Stimulated activated CD8-positive, alpha-beta memory T cell treated with anti-CD3 and anti-CD28 coated beads, Interleukin-15, amount 100 ng/mL, for 48 hours (primary cell): ENCODE measurements at regions not wholly inside any gene's neighbourhood (a gene's known extent, or its start where the extent isn't known, plus 50 kb on each side); places are given as distances from the start of the nearest gene placed in this dataset.
"Not testable (repeated sequence)": the region's sequence is repeated elsewhere in the genome, so short reads cannot be mapped to it uniquely, and the experiment has no call there.

Experiments
- DNase-seq, 2 donors: peaks; one replicate each; pipeline ENCODE4 v3.0.0-alpha.2; 2020; ENCODE audit warnings: low read depth in 2 of 2

DNA sequence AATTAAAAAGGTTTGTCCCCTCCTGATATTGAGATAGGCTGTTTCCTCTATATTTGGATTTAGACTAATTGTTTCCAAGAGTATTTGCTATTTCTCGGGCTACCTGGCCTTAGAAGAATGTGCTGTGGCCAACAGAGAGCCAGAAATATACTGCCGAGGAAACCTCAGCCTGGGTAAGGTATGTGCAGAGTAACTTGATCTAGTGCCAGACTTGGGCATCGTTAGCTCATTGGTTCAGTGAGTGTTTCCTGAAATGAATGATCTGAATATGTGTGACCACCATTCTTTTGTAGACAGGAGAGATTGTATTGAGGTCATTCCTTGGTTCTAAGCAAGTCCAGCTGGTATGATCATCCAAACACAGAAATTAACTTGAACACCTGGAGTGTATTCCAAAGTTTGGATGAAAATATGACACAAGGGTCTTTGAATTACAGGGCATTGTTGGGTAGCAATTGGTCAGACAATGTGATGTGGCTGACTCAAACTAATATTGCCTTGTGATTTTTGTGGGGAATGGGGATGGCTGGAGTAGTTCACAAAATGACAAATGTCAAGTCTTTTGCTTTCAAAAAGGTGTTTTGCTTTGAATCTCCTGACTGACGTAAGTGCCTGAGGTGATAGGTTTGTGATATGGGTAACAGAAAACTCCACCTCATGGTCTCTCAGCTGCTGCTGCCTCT lies 100.2 kb upstream of the CXCL13 start:
- DNase-seq: no peak

DNA sequence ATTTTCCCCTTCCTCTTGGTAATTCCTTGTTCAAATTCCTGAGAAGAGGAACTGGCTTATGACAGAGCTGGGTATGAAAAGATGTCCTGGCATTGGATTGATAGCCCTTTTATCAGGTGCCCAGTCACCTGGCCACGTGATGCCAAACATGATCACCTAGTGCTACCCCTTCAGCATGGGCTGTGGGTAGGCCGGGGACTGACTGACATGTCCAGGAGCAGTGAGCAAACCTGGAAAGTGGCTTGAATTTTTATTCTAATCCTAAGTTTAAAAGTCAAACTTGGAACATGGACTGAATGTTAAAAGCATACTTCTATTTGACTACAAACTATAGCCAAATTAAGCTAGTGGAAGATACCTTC lies 99.7 kb upstream of the CXCL13 start:
- no peak for DNase-seq

GRCh38 chr4:77510367-77510766 lies 95.3 kb upstream of the CXCL13 start:
- no peak for DNase-seq

DNA sequence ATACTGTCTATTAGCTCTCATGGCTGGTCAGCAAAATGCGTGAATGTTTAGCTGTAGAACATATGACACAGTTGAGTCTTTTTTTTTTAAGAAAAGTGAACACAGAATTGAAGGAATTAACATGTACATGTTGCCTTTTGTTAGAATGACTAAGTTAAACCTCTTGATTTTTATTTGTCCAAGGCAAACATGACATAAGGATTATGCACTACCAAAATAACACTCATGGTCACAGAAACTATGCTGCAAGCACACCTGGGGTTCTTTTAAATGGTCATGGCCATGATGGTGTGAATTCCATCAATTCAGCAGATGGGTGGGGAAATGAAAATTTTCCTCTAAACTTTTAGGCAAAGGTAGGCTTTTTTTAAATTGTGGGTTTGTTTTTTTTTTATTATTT lies 80.1 kb upstream of the CXCL13 start:
- no peak for DNase-seq

DNA sequence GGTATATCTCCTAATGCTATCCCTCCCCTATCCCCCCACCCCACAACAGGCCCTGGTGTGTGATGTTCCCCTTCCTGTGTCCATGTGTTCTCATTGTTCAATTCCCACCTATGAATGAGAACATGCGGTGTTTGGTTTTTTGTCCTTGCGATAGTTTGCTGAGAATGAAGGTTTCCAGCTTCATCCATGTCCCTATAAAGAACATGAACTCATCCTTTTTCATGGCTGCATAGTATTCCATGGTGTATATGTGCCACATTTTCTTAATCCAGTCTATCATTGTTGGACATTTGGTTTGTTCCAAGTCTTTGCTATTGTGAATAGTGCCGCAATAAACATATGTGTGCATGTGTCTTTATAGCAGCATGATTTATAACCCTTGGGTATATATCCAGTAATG lies 77.7 kb upstream of the CXCL13 start:
- not testable (repeated sequence) for DNase-seq

DNA sequence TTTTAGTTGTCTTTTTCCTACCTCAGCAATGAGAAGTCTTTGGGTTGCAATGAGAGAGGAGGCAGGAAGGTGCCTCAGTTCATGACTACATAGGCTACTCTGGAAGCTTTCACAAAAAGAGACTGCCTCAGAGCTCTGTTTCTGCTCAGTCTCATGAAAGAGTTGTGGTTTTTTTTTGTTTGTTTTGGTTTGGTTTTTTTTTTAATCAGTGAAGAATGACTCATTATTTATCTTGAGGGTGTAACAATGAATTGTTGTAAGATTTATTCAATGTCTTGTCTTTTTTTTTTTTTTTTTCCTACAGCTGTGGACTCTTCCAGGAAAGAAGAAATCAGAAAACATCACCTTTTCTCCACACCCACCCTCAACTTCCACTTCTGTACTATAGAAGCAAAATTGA lies 67.5 kb upstream of the CXCL13 start:
- DNase-seq: no peak

DNA sequence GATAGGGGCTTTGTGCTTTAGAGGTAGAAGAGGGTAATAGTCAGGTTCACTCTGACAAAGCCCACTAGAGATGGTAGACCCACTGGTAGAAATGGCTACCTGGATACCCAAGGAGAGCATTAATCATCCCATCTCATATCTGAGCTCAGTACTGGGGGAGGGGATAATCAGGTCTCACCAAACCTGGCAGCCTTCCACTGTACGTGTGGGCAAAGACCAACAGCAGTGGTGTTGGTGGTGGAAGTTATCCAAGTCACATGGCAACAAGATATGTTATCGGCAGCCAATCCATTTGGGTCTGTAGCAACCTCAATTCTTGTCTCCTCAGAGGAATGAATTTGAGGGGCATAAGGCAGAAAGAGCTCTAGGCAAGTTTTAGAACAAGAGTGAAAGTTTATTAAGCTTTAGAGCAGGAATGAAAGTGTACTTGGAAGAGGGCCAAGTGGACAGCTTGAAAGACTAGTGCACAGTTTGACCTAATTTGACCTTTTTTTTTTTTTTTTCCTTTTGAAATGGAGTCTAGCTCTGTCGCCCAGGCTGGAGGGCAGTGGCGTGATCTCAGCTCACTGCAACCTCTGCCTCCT lies 67.0 kb upstream of the CXCL13 start:
- peak in 1 of 2 donors; percentile 2 for DNase-seq
